AG09309 (cell line): ENCODE measurements at regions not wholly inside any gene's neighbourhood (a gene's known extent, or its start where the extent isn't known, plus 50 kb on each side); places are given as distances from the start of the nearest gene placed in this dataset.

Experiments
- DNase-seq: peaks from one replicate; pipeline ENCODE4 v3.0.0-alpha.2; 2010; ENCODE audit warnings: low read depth
- H3K4me3 ChIP-seq: 2 replicates; pipeline ENCODE4 v1.5.1; 2011; ENCODE audit warnings: mild to moderate bottlenecking, low read depth, low read length, moderate library complexity; ENCODE audit not compliant: control insufficient read depth
- CTCF ChIP-seq: IDR thresholded peaks from 2 replicates; pipeline ENCODE4 v1.5.1; 2011; ENCODE audit warnings: mild to moderate bottlenecking, low read depth, low read length, inconsistent platforms; ENCODE audit not compliant: insufficient read depth, control insufficient read depth; ENCODE audit errors: missing control alignments

GRCh38 chr12:91327889-91328288 is 145.3 kb upstream of the DCN start:
- peak; percentile 63 for DNase-seq
- no peak overlapping the region for H3K4me3 ChIP-seq
- no peak for TF ChIP-seq CTCF

GRCh38 chr12:91327131-91327530 is 144.5 kb upstream of the DCN start:
- TF ChIP-seq CTCF: no peak
- no peak overlapping the region for H3K4me3 ChIP-seq
- DNase-seq: no peak

- H3K4me3 ChIP-seq: no peak overlapping the region
- DNase-seq: no peak
- peak; percentile 71 for TF ChIP-seq CTCF
Observed at GRCh38 chr12:91326058-91327027, 143.7 kb upstream of the DCN start.

GRCh38 chr12:91320999-91321398 is 138.4 kb upstream of the DCN start:
- no peak for DNase-seq
- H3K4me3 ChIP-seq: no peak overlapping the region
- TF ChIP-seq CTCF: no peak

- DNase-seq: no peak
- H3K4me3 ChIP-seq: no peak overlapping the region
- TF ChIP-seq CTCF: no peak
Observed at GRCh38 chr12:91319071-91319760, 136.6 kb upstream of the DCN start.

- no peak for DNase-seq
- no peak for TF ChIP-seq CTCF
- no peak overlapping the region for H3K4me3 ChIP-seq
Observed at GRCh38 chr12:91317306-91317705, 134.7 kb upstream of the DCN start.
